ENCODE measurements at regions not wholly inside any gene's neighbourhood (a gene's known extent, or its start where the extent isn't known, plus 50 kb on each side); places are given as distances from the start of the nearest gene placed in this dataset.
"Not testable (repeated sequence)": the region's sequence is repeated elsewhere in the genome, so short reads cannot be mapped to it uniquely, and the experiment has no call there.

DNA sequence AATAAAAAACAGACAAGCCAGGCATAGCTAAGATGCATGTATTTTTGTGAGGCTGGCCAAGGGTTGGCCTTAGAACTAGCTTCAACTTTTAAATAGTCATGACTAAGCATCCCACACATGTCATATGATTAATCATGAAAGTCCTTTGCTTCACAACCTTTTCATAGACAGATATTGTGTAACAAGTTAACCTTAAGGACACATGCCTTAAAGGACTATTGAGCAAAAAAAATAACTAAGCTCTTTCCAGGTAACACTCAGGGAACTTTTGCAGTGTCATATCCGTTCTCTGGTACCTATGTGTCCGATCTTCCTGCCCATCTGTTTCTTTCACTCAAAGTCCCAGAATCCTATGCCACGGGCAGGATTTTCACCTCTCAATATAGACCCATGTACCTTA lies 498.4 kb downstream of the STK39 start:
- DNase-seq = no peak

GRCh38 chr2:167748536-167748935 lies 498.9 kb downstream of the STK39 start:
- DNase-seq = no peak

GRCh38 chr2:167745667-167746066 lies 501.7 kb downstream of the STK39 start:
- no peak for DNase-seq

- DNase-seq = not testable (repeated sequence)
Observed at GRCh38 chr2:167739921-167740320, 507.5 kb downstream of the STK39 start.

DNA sequence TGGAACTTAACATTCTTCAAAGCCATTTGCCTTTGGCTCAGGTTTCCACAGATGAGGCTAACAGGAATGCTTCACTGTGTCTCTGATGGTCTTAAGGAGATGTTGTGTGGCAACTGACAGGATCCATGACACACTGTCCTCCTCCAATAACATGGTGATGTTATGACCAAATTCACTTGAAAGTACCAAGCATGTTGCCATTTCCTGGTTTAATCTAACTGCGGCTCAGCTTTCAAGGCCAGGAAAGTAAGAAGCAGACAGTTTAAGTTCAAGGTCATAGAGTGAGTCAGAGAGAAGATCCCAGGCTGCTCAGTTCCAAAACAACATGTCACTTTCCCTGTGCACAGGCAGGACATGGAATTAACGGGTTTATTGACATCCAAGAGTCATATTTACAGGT lies 513.6 kb downstream of the STK39 start:
- peak; percentile 27 for DNase-seq

- DNase-seq = no peak
Observed at GRCh38 chr2:167732326-167732725, 515.1 kb downstream of the STK39 start.

- no peak for DNase-seq
Observed at GRCh38 chr2:167729911-167730310, 517.5 kb downstream of the STK39 start.

DNA sequence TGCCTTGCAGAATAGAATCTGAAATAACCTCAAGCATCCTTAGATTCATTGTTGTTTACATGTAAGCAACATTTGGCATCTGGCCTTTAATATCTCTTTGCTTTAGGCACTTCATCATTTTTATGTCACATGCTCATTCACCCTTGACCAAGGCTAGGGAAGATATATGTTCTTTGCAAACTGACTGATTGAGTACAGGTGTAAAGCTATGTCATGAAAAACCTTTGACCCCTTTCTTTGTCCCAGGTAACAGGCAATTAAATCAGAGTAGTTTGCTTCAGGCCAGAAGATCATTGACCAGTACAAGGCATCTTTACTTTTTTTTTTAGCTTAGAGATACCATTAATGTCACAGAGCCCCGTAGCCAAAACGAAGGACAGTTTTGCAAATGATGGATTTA lies 520.6 kb downstream of the STK39 start:
- DNase-seq = no peak

GRCh38 chr2:167721593-167721992 lies 525.8 kb downstream of the STK39 start:
- no peak for DNase-seq

DNA sequence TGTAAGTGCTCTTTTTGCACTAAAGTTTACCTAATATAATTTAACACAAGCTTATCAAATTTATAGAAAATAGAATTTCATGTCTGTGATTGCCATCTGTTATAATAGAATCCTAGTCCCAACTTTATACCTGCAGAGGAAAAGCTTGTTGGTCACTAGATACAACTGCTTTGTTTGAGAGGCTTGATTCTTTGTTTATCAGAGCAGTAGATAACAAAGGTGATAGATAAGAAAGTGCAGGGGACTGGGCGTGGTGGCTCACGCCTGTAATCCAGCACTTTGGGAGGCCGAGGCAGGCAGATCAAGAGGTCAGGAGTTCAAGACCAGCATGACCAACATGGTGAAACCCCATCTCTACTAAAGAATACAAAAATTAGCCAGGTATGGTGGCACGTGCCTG lies 528.0 kb downstream of the STK39 start:
- no peak for DNase-seq

- no peak for DNase-seq
Observed at GRCh38 chr2:167718560-167718959, 528.8 kb downstream of the STK39 start.

- DNase-seq = no peak
Observed at GRCh38 chr2:167715932-167716331, 531.5 kb downstream of the STK39 start.

GRCh38 chr2:167715498-167715897 lies 531.9 kb downstream of the STK39 start:
- not testable (repeated sequence) for DNase-seq

GRCh38 chr2:167712275-167712674 lies 535.1 kb downstream of the STK39 start:
- DNase-seq = no peak

- no peak for DNase-seq
Observed at GRCh38 chr2:167708998-167709397, 538.4 kb downstream of the STK39 start.

GRCh38 chr2:167706800-167707199 lies 540.6 kb downstream of the STK39 start:
- DNase-seq = no peak

DNA sequence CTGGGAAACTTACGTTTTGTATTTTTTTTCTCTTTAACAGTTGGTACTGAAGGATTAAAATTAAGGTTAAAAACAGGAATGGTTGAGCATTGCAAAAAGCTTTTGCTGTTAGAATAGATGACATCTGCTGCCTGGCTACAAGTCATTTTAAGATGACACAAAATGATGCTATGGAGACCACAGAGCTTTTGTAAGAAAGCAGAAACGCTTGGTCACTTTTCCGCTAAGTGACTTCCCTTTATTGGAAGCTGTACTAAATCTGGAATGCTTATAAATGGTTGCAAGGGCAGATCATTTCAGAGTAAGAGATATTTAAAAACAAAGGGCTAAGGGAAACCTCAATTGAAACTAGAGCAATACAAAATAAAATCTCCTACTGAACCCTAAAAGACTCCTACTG lies 544.0 kb downstream of the STK39 start:
- no peak for DNase-seq

DNA sequence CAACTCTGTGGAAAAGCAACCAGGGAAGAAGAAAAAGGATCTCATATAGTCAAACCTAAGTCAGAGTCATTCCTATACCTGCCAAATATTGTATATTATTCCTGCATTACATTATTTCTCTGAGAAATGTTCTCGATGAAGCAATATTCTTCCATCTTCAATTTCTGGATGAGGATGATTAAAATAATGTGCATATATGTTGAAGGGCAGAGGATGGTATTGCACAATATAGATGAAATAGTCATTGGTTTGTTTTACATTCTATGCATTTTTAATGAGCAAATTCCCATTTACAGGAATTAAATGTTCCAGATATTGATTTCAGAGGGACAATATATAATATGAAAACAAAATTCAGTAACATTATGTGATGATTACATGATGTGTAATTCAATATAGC lies 545.2 kb downstream of the STK39 start:
- no peak for DNase-seq

DNA sequence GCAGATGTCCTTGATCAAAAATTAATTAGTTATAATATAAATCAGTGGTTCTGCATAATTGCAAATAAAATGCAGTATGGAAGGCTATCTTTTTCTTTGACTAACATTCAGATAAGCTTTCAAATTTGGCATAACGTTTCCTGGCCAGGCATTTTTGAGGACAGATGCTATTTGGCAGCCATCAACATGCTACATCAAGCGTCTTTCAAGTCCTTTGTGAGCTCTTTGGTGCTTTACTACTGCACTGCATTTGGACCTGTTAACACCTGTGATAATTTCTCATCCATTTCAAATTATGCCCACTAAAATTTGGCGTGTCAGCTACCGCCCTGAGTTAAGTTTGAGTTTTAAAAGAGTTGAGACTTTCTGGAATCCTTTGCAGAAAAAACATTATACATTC lies 545.7 kb downstream of the STK39 start:
- peak; percentile 28 for DNase-seq

GRCh38 chr2:167697948-167698347 lies 549.4 kb downstream of the STK39 start:
- DNase-seq = no peak

GRCh38 chr2:167697194-167697593 lies 550.2 kb downstream of the STK39 start:
- DNase-seq = no peak

DNA sequence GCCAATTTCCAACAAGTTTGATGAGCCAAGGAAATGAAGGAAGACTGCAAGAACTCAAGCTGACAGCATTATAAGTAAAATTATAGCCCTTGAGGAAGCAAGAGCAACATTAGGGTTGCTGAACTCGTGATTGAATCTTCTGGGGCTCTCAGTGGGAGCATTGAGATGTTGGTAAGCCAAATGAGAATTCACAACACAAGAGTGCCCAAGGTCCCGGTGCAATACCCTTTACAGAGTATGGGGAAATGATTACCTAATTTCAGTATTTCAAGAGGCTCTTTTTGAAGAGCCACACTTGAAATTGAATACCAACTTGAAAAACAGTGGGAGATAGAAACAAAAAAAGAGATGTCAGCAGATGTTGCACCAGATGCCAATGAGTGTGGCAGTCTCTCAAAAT lies 554.5 kb downstream of the STK39 start:
- DNase-seq = no peak

DNA sequence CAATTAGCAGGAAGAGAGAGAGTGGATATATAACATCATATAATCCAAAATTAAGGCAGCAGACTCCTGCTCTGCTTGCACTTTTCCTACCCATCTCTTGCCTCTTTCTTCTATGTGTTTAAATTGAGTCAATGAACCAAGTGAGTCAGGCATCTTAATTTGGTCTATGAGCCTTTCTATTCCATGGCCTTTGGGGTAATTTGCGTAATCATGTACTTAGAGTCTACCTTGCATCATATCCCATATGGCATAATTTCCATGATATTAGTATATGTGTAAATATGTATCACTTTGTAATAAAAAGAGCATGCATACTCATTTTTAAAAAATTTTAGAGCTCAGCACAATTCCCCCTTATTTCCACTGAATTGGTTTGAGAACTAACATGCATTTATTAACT lies 555.2 kb downstream of the STK39 start:
- DNase-seq = no peak

DNA sequence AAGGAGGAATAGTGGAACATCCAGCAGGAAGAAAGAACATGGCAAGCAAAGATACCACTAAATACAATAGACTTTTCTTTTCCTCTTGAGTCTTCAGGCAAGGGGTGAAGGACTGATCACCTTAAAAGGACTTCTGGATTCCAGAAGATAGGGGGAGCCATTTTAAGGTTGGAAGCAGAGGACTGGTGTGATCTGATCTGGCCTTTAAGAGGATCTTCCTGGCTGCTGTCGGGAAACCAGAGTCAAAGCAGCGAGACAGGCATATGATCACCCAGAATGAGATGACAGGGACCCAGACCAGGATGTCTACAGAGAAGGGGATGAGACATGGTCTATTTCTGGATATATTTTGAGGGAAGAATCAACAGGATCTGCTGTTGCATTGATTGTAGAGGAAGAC lies 558.0 kb downstream of the STK39 start:
- no peak for DNase-seq

- DNase-seq = no peak
Observed at GRCh38 chr2:167686691-167687090, 560.7 kb downstream of the STK39 start.
